Ectodermal cell (in vitro differentiated cells): ENCODE measurements at regions not wholly inside any gene's neighbourhood (a gene's known extent, or its start where the extent isn't known, plus 50 kb on each side); places are given as distances from the start of the nearest gene placed in this dataset.

Experiments used
- H3K27ac ChIP-seq: 2 replicates; pipeline ENCODE4 v1.7.0; 2013; ENCODE audit warnings: mild to moderate bottlenecking, low read depth, low read length; ENCODE audit not compliant: insufficient read depth, poor library complexity, severe bottlenecking
- H3K27me3 ChIP-seq: 2 replicates; pipeline ENCODE4 v1.7.0; 2013; ENCODE audit warnings: mild to moderate bottlenecking, low read length; ENCODE audit not compliant: insufficient read depth, control insufficient read depth, poor library complexity, severe bottlenecking
- H3K36me3 ChIP-seq: one replicate; pipeline ENCODE4 v1.7.0; 2013; ENCODE audit warnings: low read length; ENCODE audit not compliant: control insufficient read depth, insufficient read depth
- H3K4me1 ChIP-seq: one replicate; pipeline ENCODE4 v1.7.0; 2013; ENCODE audit warnings: low read length; ENCODE audit not compliant: control insufficient read depth, insufficient read depth
- H3K4me3 ChIP-seq: 2 replicates; pipeline ENCODE4 v1.7.0; 2013; ENCODE audit warnings: low read depth, low read length, control low read depth; ENCODE audit not compliant: insufficient read depth
- H3K9me3 ChIP-seq: 2 replicates; pipeline ENCODE4 v1.7.0; 2013; ENCODE audit warnings: mild to moderate bottlenecking, low read length, moderate library complexity; ENCODE audit not compliant: control insufficient read depth
- WGBS, 2 experiments: methylation state at CpG; one replicate each; pipeline ENCODE4 v1.1.7; 2013; ENCODE audit warnings: missing lambda C conversion rate in 2 of 2; 5-methylcytosine and 5-hydroxymethylcytosine counted together

DNA sequence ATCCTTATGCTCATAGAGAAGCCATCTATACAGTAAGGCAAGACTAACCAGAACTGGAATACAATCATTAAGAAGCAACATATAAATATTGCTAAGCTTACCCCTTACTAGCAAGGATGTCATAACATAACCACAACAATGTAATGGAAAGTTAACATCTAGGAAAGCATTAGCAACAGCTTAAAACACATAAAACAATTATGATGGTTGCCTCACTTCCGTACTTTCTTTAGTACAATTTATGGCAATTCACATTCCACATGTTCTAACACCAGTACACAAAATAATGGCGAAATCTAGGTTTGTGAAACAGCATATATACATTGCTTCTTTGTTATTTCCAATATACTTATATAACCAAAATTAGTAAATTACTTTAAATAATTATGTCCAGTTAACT lies 195.0 kb downstream of the AHR start:
- H3K27ac ChIP-seq, result no peak overlapping the region
- no peak overlapping the region for H3K4me3 ChIP-seq
- H3K4me1 ChIP-seq, result no peaks in the 10 kb centered on the region
- H3K27me3 ChIP-seq, result no peaks in the 10 kb centered on the region
- no peaks in the 10 kb centered on the region for H3K9me3 ChIP-seq
- 95 to 100% methylated on average over 1 to 2 of the region's 2 CpGs for WGBS, 2 experiments
- no peaks in the 10 kb centered on the region for H3K36me3 ChIP-seq

DNA sequence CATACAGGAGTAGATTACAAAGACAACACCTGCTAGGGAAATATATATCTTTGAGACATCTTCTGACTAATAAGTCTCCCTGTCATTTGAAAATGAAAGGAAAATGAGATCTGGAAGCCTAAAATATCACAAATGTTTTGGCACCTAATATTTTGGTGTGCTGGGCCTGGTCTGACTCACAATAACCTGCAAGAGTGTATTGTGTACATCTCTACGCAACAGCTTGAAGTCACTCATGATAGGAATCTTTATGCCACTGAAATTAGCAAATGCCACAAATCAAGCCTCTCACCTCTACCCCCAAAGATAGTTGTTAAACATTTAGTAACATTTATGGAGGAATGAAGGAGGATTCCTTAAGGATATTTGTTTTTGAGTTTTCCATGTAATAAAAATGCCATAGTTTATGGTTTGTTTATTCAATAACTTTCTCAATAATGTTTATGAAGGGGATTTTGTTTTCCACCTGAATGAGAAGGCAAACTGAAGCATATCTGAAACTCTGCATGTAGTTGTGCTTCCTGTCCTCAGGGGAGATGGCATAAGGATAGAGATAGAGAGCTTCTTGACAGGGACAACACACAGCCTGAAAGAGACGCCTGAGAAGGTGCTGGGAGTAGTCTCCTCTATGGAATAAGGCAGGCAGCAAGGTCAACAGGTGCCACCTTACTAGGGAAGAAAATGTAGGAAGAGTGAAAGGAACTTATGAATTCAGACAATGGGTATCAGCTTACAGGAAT lies 197.4 kb downstream of the AHR start:
- H3K9me3 ChIP-seq, result no peaks in the 10 kb centered on the region
- H3K27me3 ChIP-seq, result no peaks in the 10 kb centered on the region
- no peak overlapping the region for H3K27ac ChIP-seq
- WGBS, 2 experiments, result 95 to 96% methylated on average over 2 of the region's 2 CpGs
- H3K36me3 ChIP-seq, result no peaks in the 10 kb centered on the region
- H3K4me3 ChIP-seq, result no peak overlapping the region
- no peaks in the 10 kb centered on the region for H3K4me1 ChIP-seq

DNA sequence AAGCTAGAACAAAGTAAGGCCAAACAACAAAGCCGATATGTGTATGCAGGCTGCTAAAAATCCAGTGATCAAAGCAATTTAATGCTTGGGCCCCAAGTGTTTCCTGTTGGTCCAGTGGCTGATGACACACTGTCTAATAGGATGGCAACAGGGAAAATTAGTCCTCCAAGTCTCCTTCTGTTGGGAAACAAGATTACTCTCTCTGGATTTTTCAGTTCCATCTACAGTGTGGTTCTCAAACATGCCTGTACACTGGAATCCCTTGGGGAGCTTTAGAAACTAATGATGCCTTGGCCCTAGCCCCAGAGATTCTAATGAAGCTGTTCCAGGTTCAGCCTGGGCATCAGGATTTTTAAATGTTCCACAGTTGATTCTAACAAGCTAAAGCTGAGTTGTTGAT lies 198.7 kb downstream of the AHR start:
- Histone ChIP-seq H3K36me3 (no peaks in the 10 kb centered on the region), H3K4me3 (no peak overlapping the region), H3K27me3 (no peaks in the 10 kb centered on the region), H3K9me3 (no peaks in the 10 kb centered on the region), H3K27ac (no peak overlapping the region), H3K4me1 (no peaks in the 10 kb centered on the region)
- 91 to 94% methylated on average over 1 of the region's 1 CpG for WGBS, 2 experiments

DNA sequence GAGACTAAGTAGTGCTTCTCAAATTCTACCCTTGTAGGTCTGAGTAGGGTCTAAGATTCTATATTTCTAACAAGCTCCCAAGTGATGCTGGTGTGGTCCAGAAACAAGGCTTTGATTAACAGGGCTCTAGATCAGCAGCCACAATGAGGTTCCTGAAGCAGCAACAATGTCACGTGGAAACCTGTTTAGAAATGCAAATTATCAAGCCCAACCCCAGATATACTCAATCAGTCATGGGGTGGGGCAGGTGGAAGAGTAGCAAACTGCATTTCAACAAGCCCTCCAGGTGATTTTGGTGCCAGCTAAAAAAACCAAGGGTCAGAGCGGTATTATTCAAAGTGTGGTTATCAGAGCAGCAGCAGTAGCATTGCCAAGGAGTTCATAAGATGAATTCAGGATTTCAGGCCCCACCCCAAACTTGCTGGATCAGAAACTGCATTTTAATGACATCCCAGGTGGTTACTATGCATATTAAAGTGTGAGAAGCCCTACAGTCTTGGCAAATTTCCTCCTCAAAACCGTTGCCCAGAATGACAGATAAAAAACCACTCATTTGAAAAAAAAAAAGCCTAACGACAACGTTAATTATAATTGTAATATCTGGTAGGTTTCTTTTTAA lies 199.2 kb downstream of the AHR start:
- 73% methylated on average over 2 of the region's 5 CpGs for WGBS, 2 experiments
- no peaks in the 10 kb centered on the region for H3K9me3 ChIP-seq
- no peak overlapping the region for H3K27ac ChIP-seq
- no peaks in the 10 kb centered on the region for H3K27me3 ChIP-seq
- H3K4me3 ChIP-seq, result no peak overlapping the region
- H3K36me3 ChIP-seq, result no peaks in the 10 kb centered on the region
- H3K4me1 ChIP-seq, result no peaks in the 10 kb centered on the region

DNA sequence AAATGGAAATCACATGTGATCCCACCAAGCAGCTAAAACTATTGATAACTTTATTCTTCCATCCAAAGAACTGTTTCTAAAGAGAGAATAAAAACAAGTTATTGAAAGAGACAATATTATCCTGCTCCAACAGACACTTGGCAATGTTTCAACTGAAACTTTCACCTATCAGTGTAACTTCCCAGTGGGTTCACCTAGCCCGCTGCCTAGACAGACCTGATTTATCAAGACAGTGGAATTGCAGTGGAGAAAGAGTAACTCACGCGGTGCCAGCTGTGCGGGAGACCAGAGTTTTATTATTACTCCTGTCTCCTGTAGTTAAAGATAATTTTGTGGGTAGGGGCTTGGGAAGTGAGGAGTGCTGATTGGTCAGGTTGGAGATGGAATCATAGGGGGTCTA lies 199.8 kb downstream of the AHR start:
- no peaks in the 10 kb centered on the region for H3K9me3 ChIP-seq
- WGBS, 2 experiments, result 88 to 90% methylated on average over 4 of the region's 4 CpGs
- no peak overlapping the region for H3K27ac ChIP-seq
- no peaks in the 10 kb centered on the region for H3K4me1 ChIP-seq
- no peak overlapping the region for H3K4me3 ChIP-seq
- no peaks in the 10 kb centered on the region for H3K36me3 ChIP-seq
- no peaks in the 10 kb centered on the region for H3K27me3 ChIP-seq

DNA sequence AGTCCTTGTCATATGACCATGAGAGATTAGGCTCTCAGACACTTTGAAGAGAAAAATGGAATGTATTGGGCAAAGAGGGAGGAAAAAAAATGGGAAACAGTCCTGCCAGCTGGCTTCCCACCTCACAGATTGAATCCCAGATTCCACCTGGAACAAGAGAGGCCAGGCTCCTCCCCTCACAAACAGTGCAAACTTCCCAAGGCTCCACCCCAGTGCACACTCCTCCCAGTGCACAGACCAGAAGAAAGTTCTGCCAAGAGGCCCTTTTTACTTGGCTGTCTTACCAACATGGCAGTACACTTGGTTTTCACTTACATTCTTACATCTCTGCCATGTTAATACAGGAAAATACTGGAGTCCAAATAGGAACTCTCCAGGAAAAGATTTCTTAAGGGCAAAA lies 202.3 kb downstream of the AHR start:
- H3K4me3 ChIP-seq, result no peak overlapping the region
- H3K9me3 ChIP-seq, result no peaks in the 10 kb centered on the region
- H3K27me3 ChIP-seq, result no peaks in the 10 kb centered on the region
- H3K27ac ChIP-seq, result no peak overlapping the region
- H3K36me3 ChIP-seq, result no peaks in the 10 kb centered on the region
- no peaks in the 10 kb centered on the region for H3K4me1 ChIP-seq

DNA sequence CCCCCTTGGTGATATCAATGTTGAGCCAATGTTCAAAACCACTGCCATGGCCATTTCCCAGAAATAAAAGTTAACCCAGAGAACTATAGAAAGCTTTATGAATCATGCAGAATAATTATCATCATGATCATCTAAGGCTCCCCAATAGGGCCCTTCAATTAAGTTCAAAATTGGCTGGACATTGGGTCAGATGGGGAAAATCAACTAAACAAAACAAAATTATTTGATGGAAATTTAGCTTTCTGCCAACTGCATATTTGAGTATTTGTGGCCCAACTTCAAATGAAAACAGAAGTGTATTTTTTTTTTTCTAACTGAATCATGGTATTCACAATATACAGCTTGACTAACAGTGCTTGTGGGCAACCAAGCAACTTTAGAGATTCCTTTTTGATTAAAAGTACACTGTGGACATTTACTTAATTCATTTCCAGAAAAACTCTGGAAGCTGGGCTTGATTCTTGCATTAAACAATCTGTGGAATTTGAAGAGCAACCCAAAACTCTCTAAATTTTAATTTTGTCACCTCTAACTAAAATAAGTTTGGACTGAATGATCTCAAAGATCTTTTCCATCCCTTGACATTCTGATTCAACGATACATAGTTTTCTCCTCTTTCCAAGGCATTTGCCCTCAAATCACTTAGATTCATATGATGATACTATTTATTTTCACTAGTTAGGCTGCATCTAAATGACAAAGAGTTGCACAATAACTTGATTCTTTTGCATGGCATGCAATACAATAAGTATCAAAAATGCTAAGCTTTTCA lies 203.2 kb downstream of the AHR start:
- WGBS, 2 experiments, result 89 to 93% methylated on average over 1 of the region's 1 CpG
- H3K9me3 ChIP-seq, result no peaks in the 10 kb centered on the region
- H3K36me3 ChIP-seq, result no peaks in the 10 kb centered on the region
- H3K4me1 ChIP-seq, result no peaks in the 10 kb centered on the region
- H3K4me3 ChIP-seq, result no peak overlapping the region
- no peak overlapping the region for H3K27ac ChIP-seq
- H3K27me3 ChIP-seq, result no peaks in the 10 kb centered on the region

DNA sequence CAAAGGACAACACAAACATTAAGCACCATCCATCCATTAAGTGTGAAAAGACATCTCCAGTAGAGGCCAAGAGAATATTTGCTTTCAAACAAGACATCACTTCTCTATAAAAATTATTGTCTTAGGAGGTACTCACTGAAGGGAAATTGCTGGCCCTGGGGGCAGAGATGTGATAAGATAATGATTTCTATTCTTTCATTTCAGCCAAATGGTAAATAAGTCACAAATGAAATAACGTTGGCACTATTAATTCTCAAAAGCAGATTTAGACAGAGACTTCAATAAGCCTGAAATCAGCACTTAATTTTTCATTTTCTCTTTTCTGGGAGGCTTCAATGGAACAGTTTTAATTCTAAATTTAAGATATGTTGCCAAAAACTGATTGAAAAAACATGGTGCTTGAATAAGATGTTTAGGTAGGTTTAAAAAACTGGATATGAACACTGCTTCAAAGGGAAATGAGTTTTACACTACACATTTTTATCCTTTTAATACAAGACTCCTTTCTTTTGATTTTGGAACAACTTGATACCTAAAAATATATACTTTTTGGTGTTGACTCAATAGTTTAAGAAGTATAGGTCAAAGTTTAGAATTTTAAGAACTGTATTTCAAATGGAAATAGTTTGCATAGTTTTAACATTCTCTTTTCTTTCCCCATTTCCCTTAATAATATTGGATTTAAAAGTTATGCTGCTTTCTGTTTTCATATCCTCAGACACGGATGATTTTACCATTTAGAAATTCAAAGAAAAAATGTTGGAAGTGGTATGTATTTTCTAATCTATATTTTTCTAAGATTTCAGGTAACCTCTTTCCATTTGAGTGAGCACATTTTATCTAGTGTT lies 204.0 kb downstream of the AHR start:
- 88% methylated on average over 1 of the region's 2 CpGs; no CpG with 5 or more reads in 1 of the 2 experiments for WGBS, 2 experiments
- Histone ChIP-seq H3K4me1 (no peaks in the 10 kb centered on the region), H3K27me3 (no peaks in the 10 kb centered on the region), H3K36me3 (no peaks in the 10 kb centered on the region), H3K9me3 (no peaks in the 10 kb centered on the region), H3K27ac (no peak overlapping the region), H3K4me3 (no peak overlapping the region)

DNA sequence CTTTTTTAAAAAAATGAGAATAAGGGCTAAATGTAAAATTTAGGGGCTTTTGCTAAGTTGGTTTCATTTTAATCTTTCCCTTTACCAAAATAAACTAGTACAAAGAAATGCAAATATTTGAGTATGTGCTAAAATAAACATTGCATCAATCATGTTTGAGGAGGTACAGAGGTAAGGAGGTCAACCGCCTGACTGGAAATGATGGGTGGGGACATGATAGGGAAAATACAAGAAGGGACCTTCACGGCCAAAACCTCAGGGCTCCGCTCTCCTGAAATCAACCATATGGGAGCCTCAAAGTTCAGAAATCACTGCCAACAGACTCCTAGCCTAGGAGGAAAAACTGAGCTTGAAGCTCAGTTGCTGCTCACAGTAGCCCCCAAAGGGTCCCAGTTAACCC lies 207.6 kb downstream of the AHR start:
- no peaks in the 10 kb centered on the region for H3K27me3 ChIP-seq
- H3K36me3 ChIP-seq, result no peaks in the 10 kb centered on the region
- H3K27ac ChIP-seq, result no peak overlapping the region
- H3K4me3 ChIP-seq, result no peak overlapping the region
- WGBS, 2 experiments, result 57 to 65% methylated on average over 3 of the region's 3 CpGs
- H3K9me3 ChIP-seq, result peaks cover 2% of the 10 kb centered on the region
- no peaks in the 10 kb centered on the region for H3K4me1 ChIP-seq

DNA sequence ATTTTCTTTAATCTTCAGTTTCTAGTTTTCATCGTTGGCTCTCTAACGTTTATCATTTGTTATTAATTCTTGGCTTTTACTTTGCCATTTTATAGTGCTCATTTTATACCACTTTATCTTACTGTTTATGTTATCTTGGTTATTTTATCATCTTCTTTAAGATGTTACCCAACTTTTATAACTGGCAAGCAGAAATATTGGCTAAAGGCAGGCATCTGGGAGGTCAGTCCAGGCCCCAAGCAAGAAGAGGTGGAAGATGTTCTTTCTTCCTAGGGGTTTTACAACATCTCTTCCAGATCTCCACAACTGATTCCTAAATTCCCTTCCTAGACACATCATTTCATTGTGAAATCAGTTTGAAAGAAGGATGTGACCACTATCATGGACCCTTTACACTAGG lies 208.1 kb downstream of the AHR start:
- Histone ChIP-seq H3K4me3 (no peak overlapping the region), H3K27ac (no peak overlapping the region), H3K9me3 (peaks cover 2% of the 10 kb centered on the region), H3K4me1 (no peaks in the 10 kb centered on the region), H3K27me3 (no peaks in the 10 kb centered on the region), H3K36me3 (no peaks in the 10 kb centered on the region)
- 100% methylated on average over 2 of the region's 2 CpGs; no CpG with 5 or more reads in 1 of the 2 experiments for WGBS, 2 experiments
